ENCODE measurements at regions not wholly inside any gene's neighbourhood (a gene's known extent, or its start where the extent isn't known, plus 50 kb on each side); places are given as distances from the start of the nearest gene placed in this dataset.

DNA sequence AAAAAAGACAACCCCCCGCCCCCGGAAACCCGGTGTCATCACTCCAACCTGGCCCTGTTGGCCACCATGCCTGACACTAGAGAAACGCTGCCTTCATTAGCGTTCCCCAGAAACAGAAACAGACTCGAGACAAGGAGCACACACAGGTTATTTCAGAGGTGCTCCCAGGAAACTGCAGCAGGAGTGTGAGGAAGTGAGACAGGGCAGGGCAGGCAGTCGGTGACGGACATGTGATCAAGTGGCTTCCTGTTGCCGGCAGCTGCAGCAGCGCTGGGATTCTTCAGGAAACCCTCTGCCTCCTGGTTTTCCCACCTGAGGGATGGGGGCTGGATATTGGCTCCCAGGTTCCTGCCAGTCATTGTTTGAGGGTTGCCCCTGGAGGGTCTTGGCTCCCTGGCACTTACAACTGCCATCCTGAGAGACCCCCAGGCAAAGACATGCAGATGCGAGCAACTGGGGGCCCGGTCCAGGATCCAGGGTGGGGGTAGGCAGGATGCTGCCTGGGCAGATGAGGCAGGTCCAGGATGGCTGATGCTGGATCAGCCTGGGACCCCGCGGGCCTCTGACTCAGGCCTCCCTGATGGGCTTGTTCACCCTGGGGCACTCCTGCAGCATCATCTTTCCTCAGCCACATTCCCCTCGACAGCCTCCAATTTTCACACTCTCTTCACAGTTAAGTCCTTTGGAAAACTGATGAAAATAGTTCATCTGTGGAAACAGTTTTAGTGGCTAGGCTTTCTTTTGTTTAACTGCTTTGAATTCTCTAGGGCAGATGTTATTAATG, 150.7 kb upstream of the SYNDIG1 start:
- DNase-seq (no peak), ATAC-seq (ENCODE audit: insufficient read depth, low FRiP score) (no peak)
- H3K27me3 ChIP-seq (ENCODE audit: control insufficient read depth in 3 of 3, insufficient read depth in 3 of 3, low read length in 2 of 3), result peaks cover 0 to 4% (median 0%) of the 10 kb centered on the region in 3 donors
- no peak overlapping the region for H3K27ac ChIP-seq (ENCODE audit: low read depth in 1 of 2, low read length in 1 of 2)
- no peak for TF ChIP-seq CTCF (IDR thresholded peaks at IDR 0.05; ENCODE audit: control extremely low read depth, extremely low read depth)
- H3K4me3 ChIP-seq, result no peak overlapping the region
- no peak overlapping the region for H3K9ac ChIP-seq (ENCODE audit: insufficient read depth in 1 of 2, low read length in 2 of 2)
- H3K36me3 ChIP-seq (ENCODE audit: control insufficient read depth in 4 of 4, insufficient read depth in 4 of 4, low read length in 4 of 4), result no peaks in the 10 kb centered on the region
- WGBS, 2 donors, result 52 to 53% methylated on average over 15 of the region's 15 CpGs
- H3K4me1 ChIP-seq (ENCODE audit: control insufficient read depth in 5 of 5, insufficient read depth in 5 of 5, low read length in 5 of 5), result no peaks in the 10 kb centered on the region
- H3K9me3 ChIP-seq (ENCODE audit: control insufficient read depth in 4 of 4, insufficient read depth in 3 of 4, low read length in 3 of 4), result peaks cover 0 to 3% (median 0%) of the 10 kb centered on the region in 4 donors

DNA sequence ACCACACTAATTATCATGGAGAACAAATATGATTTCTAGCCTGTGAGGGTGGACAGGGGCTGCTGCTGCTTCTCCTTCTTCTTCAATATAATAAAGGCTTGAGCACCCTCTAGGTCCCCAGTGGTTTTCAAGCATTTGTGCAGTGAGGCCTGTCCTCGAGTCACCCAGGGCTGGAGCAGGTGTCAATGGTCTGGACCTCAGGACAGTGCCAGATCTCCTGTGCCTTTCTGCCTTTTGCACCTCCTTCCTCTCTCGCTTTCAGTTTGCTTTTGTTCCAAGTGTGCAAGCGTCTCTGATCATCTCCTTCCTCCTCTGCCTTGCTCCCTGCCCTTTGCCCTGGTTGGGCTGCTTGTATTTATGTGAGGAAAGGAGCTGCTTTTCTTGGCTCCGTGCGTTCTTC, 152.2 kb upstream of the SYNDIG1 start:
- H3K9me3 ChIP-seq (ENCODE audit: control insufficient read depth in 4 of 4, insufficient read depth in 3 of 4, low read length in 3 of 4), result peaks cover 0 to 3% (median 0%) of the 10 kb centered on the region in 4 donors
- H3K36me3 ChIP-seq (ENCODE audit: control insufficient read depth in 4 of 4, insufficient read depth in 4 of 4, low read length in 4 of 4), result no peaks in the 10 kb centered on the region
- ATAC-seq (ENCODE audit: insufficient read depth, low FRiP score) (no peak), DNase-seq (no peak)
- TF ChIP-seq CTCF (IDR thresholded peaks at IDR 0.05; ENCODE audit: control extremely low read depth, extremely low read depth), result no peak
- H3K27ac ChIP-seq (ENCODE audit: low read depth in 1 of 2, low read length in 1 of 2), result no peak overlapping the region
- 60 to 73% methylated on average over 5 of the region's 5 CpGs for WGBS, 2 donors
- no peaks in the 10 kb centered on the region for H3K4me1 ChIP-seq (ENCODE audit: control insufficient read depth in 5 of 5, insufficient read depth in 5 of 5, low read length in 5 of 5)
- no peak overlapping the region for H3K9ac ChIP-seq (ENCODE audit: insufficient read depth in 1 of 2, low read length in 2 of 2)
- H3K27me3 ChIP-seq (ENCODE audit: control insufficient read depth in 3 of 3, insufficient read depth in 3 of 3, low read length in 2 of 3), result peaks cover 0 to 7% (median 0%) of the 10 kb centered on the region in 3 donors
- no peak overlapping the region for H3K4me3 ChIP-seq

GRCh38 chr20:24316731-24317130, 152.7 kb upstream of the SYNDIG1 start:
- Histone ChIP-seq H3K27me3 (ENCODE audit: control insufficient read depth in 3 of 3, insufficient read depth in 3 of 3, low read length in 2 of 3) (peaks cover 0 to 7% (median 0%) of the 10 kb centered on the region in 3 donors), H3K27ac (ENCODE audit: low read depth in 1 of 2, low read length in 1 of 2) (no peak overlapping the region), H3K4me3 (no peak overlapping the region), H3K9ac (ENCODE audit: insufficient read depth in 1 of 2, low read length in 2 of 2) (no peak overlapping the region), H3K9me3 (ENCODE audit: control insufficient read depth in 4 of 4, insufficient read depth in 3 of 4, low read length in 3 of 4) (peaks cover 0 to 3% (median 0%) of the 10 kb centered on the region in 4 donors), H3K4me1 (ENCODE audit: control insufficient read depth in 5 of 5, insufficient read depth in 5 of 5, low read length in 5 of 5) (no peaks in the 10 kb centered on the region), H3K36me3 (ENCODE audit: control insufficient read depth in 4 of 4, insufficient read depth in 4 of 4, low read length in 4 of 4) (no peaks in the 10 kb centered on the region)
- ATAC-seq (ENCODE audit: insufficient read depth, low FRiP score) (no peak), DNase-seq (no peak)
- no peak for TF ChIP-seq CTCF (IDR thresholded peaks at IDR 0.05; ENCODE audit: control extremely low read depth, extremely low read depth)
- WGBS, 2 donors, result 59 to 70% methylated on average over 2 of the region's 2 CpGs
